ENCODE measurements at regions not wholly inside any gene's neighbourhood (a gene's known extent, or its start where the extent isn't known, plus 50 kb on each side); places are given as distances from the start of the nearest gene placed in this dataset.

DNA sequence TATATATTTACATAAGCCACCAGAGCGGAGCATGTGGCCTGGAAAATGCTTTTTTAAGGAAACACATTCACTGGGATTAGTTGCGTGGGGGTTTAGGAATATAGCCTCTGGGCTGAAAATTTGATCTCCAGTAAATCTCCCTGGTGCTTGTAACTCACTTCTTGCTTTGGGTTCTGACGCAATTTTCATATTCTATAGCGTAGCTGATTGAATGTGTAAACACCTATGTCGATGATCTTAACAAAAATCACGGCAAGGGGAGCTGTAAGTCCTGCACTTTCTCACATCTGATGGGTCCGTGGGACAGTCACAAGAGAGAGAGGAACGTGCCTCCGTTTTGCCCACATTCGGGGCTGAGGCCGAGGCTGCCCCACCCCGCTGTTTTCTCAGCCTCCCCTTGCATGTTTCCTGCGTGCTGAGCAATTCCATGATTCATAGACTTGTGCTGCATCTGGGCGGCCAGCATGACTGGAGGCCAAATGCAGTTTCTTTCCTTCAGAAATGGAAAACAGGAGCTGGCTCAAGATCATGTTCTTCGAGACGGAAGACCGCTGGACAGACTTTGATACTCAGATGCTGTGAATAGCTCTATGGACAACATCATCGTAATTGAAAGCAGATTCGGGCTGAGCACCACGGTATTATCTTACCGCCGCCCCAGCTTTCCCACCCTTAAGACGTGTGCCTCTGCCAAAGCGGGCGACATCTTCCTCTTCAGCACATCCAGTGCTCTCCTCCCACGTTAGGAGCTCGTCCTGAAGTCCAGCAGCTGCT is 109.2 kb downstream of the TMEM18 start:
- no peak for FAIRE-seq
- 0 out of 7 replicates have a peak, but pooled peaks cover 0 to 3% (median 1%) of the 10 kb centered on the region in 4 experiments for H3K27me3 ChIP-seq (replicated peaks in 1 of 4; ENCODE audit: control insufficient read depth in 3 of 4, extremely low read depth in 1 of 4, insufficient read depth in 3 of 4, low read length in 3 of 4)
- H2AK5ac ChIP-seq (ENCODE audit: low read depth, low read length), result no peak overlapping the region
- H3K4me1 ChIP-seq (replicated peaks in 1 of 4; ENCODE audit: control insufficient read depth in 3 of 4, insufficient read depth in 4 of 4, low read length in 3 of 4), result no peaks in the 10 kb centered on the region
- H2AFZ ChIP-seq (ENCODE audit: low read length), result no peak overlapping the region
- ChIA-PET POLR2A (ENCODE audit: partially characterized antibody) (no interaction called here), CTCF (ENCODE audit: partially characterized antibody) (interaction anchor here (0.6 to 1.5 kb wide), 8 partner anchors 8 to 70 kb away, joined by 3 to 5 read pairs (median 4); no protein-coding TSS in a partner anchor)
- H2BK5ac ChIP-seq (ENCODE audit: low read depth, low read length), result no peak overlapping the region
- H2BK12ac ChIP-seq (ENCODE audit: low read depth, low read length), result no peak overlapping the region
- WGBS, 2 experiments (ENCODE audit: extremely low coverage in 1 of 2, insufficient coverage in 1 of 2, insufficient read length in 1 of 2, insufficient replicate concordance in 2 of 2, low coverage in 1 of 2, low lambda C conversion rate in 2 of 2, missing lambda C conversion rate in 1 of 2), result 90% methylated on average over 26 of the region's 27 CpGs; no CpG with 5 or more reads in 1 of the 2 experiments
- no peak overlapping the region for H3K56ac ChIP-seq (replicated peaks; ENCODE audit: insufficient read length, low read depth, low read length)
- no peaks in the 10 kb centered on the region for H3K9me3 ChIP-seq (ENCODE audit: insufficient read depth in 2 of 2, low read depth in 1 of 2, low read length in 1 of 2)
- H2BK20ac ChIP-seq (ENCODE audit: low read length), result no peak overlapping the region
- H4K5ac ChIP-seq (ENCODE audit: insufficient read length, low read depth, low read length), result no peak overlapping the region
- no peak overlapping the region for H3K18ac ChIP-seq (ENCODE audit: extremely low read depth, low read length)
- no peak for DNase-seq (ENCODE audit: low read depth in 1 of 2, low spot score in 2 of 2)
- H4K91ac ChIP-seq (replicated peaks; ENCODE audit: insufficient read length, low read length), result no peak overlapping the region
- H3K23ac ChIP-seq (ENCODE audit: insufficient read length), result no peak overlapping the region
- no peaks in the 10 kb centered on the region for H3K23me2 ChIP-seq (ENCODE audit: low read depth, low read length)
- no peak overlapping the region for H2BK15ac ChIP-seq (ENCODE audit: low read length)
- no peaks in the 10 kb centered on the region for H3K79me2 ChIP-seq (ENCODE audit: control insufficient read depth in 1 of 2, insufficient read depth in 2 of 2, low read length in 2 of 2)
- no peak overlapping the region for H3K14ac ChIP-seq (ENCODE audit: insufficient read length)
- no peaks in the 10 kb centered on the region for H4K20me1 ChIP-seq (replicated peaks in 1 of 2; ENCODE audit: control insufficient read depth in 1 of 2, insufficient read depth in 2 of 2, low read length in 2 of 2)
- no peak overlapping the region for H3K4me2 ChIP-seq (ENCODE audit: insufficient read depth in 1 of 2, low read depth in 2 of 2, low read length in 2 of 2)
- H3K27ac ChIP-seq (ENCODE audit: low read depth, low read length), result no peak overlapping the region
- H3K79me1 ChIP-seq (ENCODE audit: low read depth, low read length), result no peaks in the 10 kb centered on the region
- H4K8ac ChIP-seq (ENCODE audit: extremely low read depth, insufficient read depth, low read length), result no peak overlapping the region
- H3K4me3 ChIP-seq (ENCODE audit: extremely low read depth in 1 of 4, insufficient read depth in 2 of 4, low read depth in 3 of 4, low read length in 4 of 4), result no peak overlapping the region
- H3K36me3 ChIP-seq (ENCODE audit: control insufficient read depth in 2 of 4, insufficient read depth in 4 of 4, low read length in 3 of 4), result no peaks in the 10 kb centered on the region
- H2BK120ac ChIP-seq (replicated peaks; ENCODE audit: low read depth, low read length), result no peak overlapping the region
- no peak overlapping the region for H3K4ac ChIP-seq (replicated peaks; ENCODE audit: insufficient read length, low read depth, low read length)
- no peak overlapping the region for H3K9ac ChIP-seq (replicated peaks in 1 of 4; ENCODE audit: extremely low read depth in 1 of 4, low read depth in 3 of 4, low read length in 3 of 4)
- no peak for TF ChIP-seq SP1 (IDR thresholded peaks at IDR 0.05; ENCODE audit: low read depth, low read length)
- no peak for TF ChIP-seq HDAC6 (IDR thresholded peaks at IDR 0.05; ENCODE audit: low read depth, low read length)
- TF ChIP-seq EGR1 (IDR thresholded peaks at IDR 0.05; ENCODE audit: borderline replicate concordance, low read depth, low read length), result no peak
- no peak for TF ChIP-seq ASH2L (IDR thresholded peaks at IDR 0.05; ENCODE audit: low read length)
- no peak for TF ChIP-seq POLR2A (IDR thresholded peaks at IDR 0.05; ENCODE audit: control extremely low read depth in 1 of 2, low read depth in 2 of 2, low read length in 2 of 2)
- TF ChIP-seq FOSL1 (IDR thresholded peaks at IDR 0.05; ENCODE audit: insufficient read depth, low read depth, low read length), result no peak
